HepG2 (cell line): ENCODE measurements at regions not wholly inside any gene's neighbourhood (a gene's known extent, or its start where the extent isn't known, plus 50 kb on each side); places are given as distances from the start of the nearest gene placed in this dataset.

Experiments used
- ATAC-seq: fragments of 200-7000 bp; cut with Tn5 transposase; 3 replicates; pipeline ENCODE4 v1.9.1; 2020; ENCODE audit warnings: mild to moderate bottlenecking, moderate library complexity
- BruUV-seq: library from RNA; stranded (reverse); fragments of 400-500 nt; replicated peaks from 2 replicates; lab custom pipeline; 2021; lab: Mats Ljungman, UMichigan
- CTCF ChIA-PET: fragments of 300-600 bp; formaldehyde crosslinking; extraction: SDS; loops from one replicate; lab custom pipeline; 2021; ENCODE audit warnings: low total read pairs, inconsistent platforms, low intra/inter-chr PET ratio; lab: Yijun Ruan, JAX
- POLR2A ChIA-PET: fragments of 350-600 bp; sonication (Branson Sonifier 250); formaldehyde crosslinking; loops from one replicate; lab custom pipeline; 2020; ENCODE audit warnings: antibody characterized with exemption, inconsistent platforms; lab: Yijun Ruan, JAX
- DNase-seq: peaks from one replicate; pipeline ENCODE4 v3.0.0-alpha.2; 2015; ENCODE audit warnings: low spot score
- FAIRE-seq: peaks from 3 replicates; lab custom pipeline; 2011; peaks lifted over from hg19 to GRCh38; lab: Jason Lieb, UNC
- H2AFZ ChIP-seq: one replicate; pipeline ENCODE4 v1.6.1; 2011; ENCODE audit warnings: low read length, inconsistent platforms
- H3K27ac ChIP-seq: fragments of 300-600 bp; 3 replicates; pipeline ENCODE4 v1.8.0; 2011; ENCODE audit warnings: mixed run types, mild to moderate bottlenecking, mixed read lengths, low read length, inconsistent platforms; ENCODE audit not compliant: insufficient read depth; ENCODE audit errors: extremely low read length
- H3K27me3 ChIP-seq, 2 experiments: fragments of 200-600 bp in 1 of 2; 2 replicates in 1 of 2; 3 replicates in 1 of 2; pipeline versions ENCODE4 v1.6.0 to v1.8.0; 2011; ENCODE audit warnings: low read length in 2 of 2, mild to moderate bottlenecking in 2 of 2, moderate library complexity in 2 of 2, inconsistent platforms in 1 of 2; ENCODE audit not compliant: insufficient read depth in 2 of 2, control insufficient read depth in 1 of 2
- H3K36me3 ChIP-seq, 2 experiments: fragments of 200-600 bp in 1 of 2; replicated peaks in 1 of 2; 2 replicates in 1 of 2; 3 replicates in 1 of 2; pipeline versions ENCODE4 v1.5.1 to v1.8.0; 2011; ENCODE audit warnings: low read length in 2 of 2, inconsistent platforms in 1 of 2; ENCODE audit not compliant: insufficient read depth in 2 of 2, control insufficient read depth in 1 of 2
- H3K4me1 ChIP-seq: 2 replicates; pipeline ENCODE4 v1.5.1; 2012; ENCODE audit warnings: low read length, inconsistent platforms; ENCODE audit not compliant: insufficient read depth
- H3K4me2 ChIP-seq: 2 replicates; pipeline ENCODE4 v1.6.0; 2011; ENCODE audit warnings: low read depth, low read length, inconsistent platforms
- H3K4me3 ChIP-seq, 3 experiments: fragments of 200-600 bp in 1 of 3; sonication (generic), shearing (Covaris generic) in 1 of 3; replicated peaks in 1 of 3; 2 replicates each; pipeline ENCODE4 v1.5.1; 2011 to 2016; ENCODE audit warnings: low read length in 3 of 3, inconsistent platforms in 2 of 3, low read depth in 2 of 3, mild to moderate bottlenecking in 2 of 3, control low read depth in 1 of 3, mixed read lengths in 1 of 3; ENCODE audit not compliant: insufficient read depth in 1 of 3
- H3K79me2 ChIP-seq: one replicate; pipeline ENCODE4 v1.6.1; 2011; ENCODE audit warnings: low read length, inconsistent platforms; ENCODE audit not compliant: insufficient read depth
- H3K9ac ChIP-seq: 2 replicates; pipeline ENCODE4 v1.6.0; 2011; ENCODE audit warnings: mild to moderate bottlenecking, low read depth, low read length, inconsistent platforms; ENCODE audit not compliant: insufficient read depth
- H3K9me3 ChIP-seq: 2 replicates; pipeline ENCODE4 v1.5.1; 2012; ENCODE audit warnings: mild to moderate bottlenecking, low read length
- H4K20me1 ChIP-seq: 2 replicates; pipeline ENCODE4 v1.6.0; 2011; ENCODE audit warnings: inconsistent platforms, mild to moderate bottlenecking, low read length, moderate library complexity; ENCODE audit not compliant: insufficient read depth
- BORCS8-MEF2B ChIP-seq: sonication (generic); formaldehyde crosslinking; IDR thresholded peaks from 2 replicates; pipeline ENCODE4 v1.8.0; 2022; ENCODE audit warnings: mild to moderate bottlenecking, missing genetic modification reagents
- CHCHD3 ChIP-seq: sonication (generic); formaldehyde crosslinking; IDR thresholded peaks from 2 replicates; pipeline ENCODE4 v1.8.0; 2022; ENCODE audit warnings: mild to moderate bottlenecking, missing genetic modification reagents, moderate library complexity
- DNMT3B ChIP-seq: conservative IDR thresholded peaks from 2 replicates; pipeline ENCODE4 v1.6.1; 2016; ENCODE audit warnings: missing biosample characterization, control low read depth
- HHEX ChIP-seq: IDR thresholded peaks from 2 replicates; pipeline ENCODE4 v1.6.1; 2016; ENCODE audit warnings: control low read depth
- HMG20A ChIP-seq: IDR thresholded peaks from 2 replicates; pipeline ENCODE4 v1.6.1; 2016; ENCODE audit warnings: borderline replicate concordance
- PTBP1 ChIP-seq: fragments of 200-400 bp; formaldehyde crosslinking; IDR thresholded peaks from 2 replicates; pipeline ENCODE4 v1.6.1; 2018; ENCODE audit warnings: low read length, low read depth; ENCODE audit not compliant: poor library complexity, severe bottlenecking
- RFX5 ChIP-seq: IDR thresholded peaks from 2 replicates; pipeline ENCODE4 v1.6.1; 2011; ENCODE audit warnings: low read depth, low read length, improper control_type of control experiment
- SNAI1 ChIP-seq: sonication (generic); formaldehyde crosslinking; IDR thresholded peaks from 2 replicates; pipeline ENCODE4 v1.5.0; 2020; ENCODE audit warnings: mild to moderate bottlenecking, missing genetic modification reagents, borderline replicate concordance
- SRF ChIP-seq: IDR thresholded peaks from 2 replicates; pipeline ENCODE4 v1.6.1; 2011; ENCODE audit warnings: mild to moderate bottlenecking, low read depth, low read length, moderate library complexity
- TSC22D2 ChIP-seq: sonication (generic); formaldehyde crosslinking; IDR thresholded peaks from 2 replicates; pipeline ENCODE4 v1.5.1; 2020; ENCODE audit warnings: missing genetic modification reagents, mild to moderate bottlenecking, borderline replicate concordance
- ZFAT ChIP-seq: sonication (generic); formaldehyde crosslinking; conservative IDR thresholded peaks from 2 replicates; pipeline ENCODE4 v1.8.1; 2023; ENCODE audit warnings: missing genetic modification reagents, inconsistent platforms
- ZNF230 ChIP-seq: sonication (generic); formaldehyde crosslinking; IDR thresholded peaks from 2 replicates; pipeline ENCODE4 v1.4.0; 2020; ENCODE audit warnings: mild to moderate bottlenecking, missing genetic modification reagents
- ZNF234 ChIP-seq: sonication (generic); formaldehyde crosslinking; conservative IDR thresholded peaks from 2 replicates; pipeline ENCODE4 v1.5.1; 2020; ENCODE audit warnings: mild to moderate bottlenecking, missing genetic modification reagents
- ZNF530 ChIP-seq: sonication (generic); formaldehyde crosslinking; IDR thresholded peaks from 2 replicates; pipeline ENCODE4 v1.5.0; 2020; ENCODE audit warnings: low read depth, mild to moderate bottlenecking, missing genetic modification reagents
- ZNF83 ChIP-seq: sonication (generic); formaldehyde crosslinking; IDR thresholded peaks from 2 replicates; pipeline ENCODE4 v1.4.0; 2020; ENCODE audit warnings: missing genetic modification reagents, mild to moderate bottlenecking, borderline replicate concordance
- WGBS: methylation state at CpG from one replicate; pipeline ENCODE4 v1.1.6; 2017; ENCODE audit warnings: low lambda C conversion rate; 5-methylcytosine and 5-hydroxymethylcytosine counted together
- in situ Hi-C: cut with HindIII; loops from 2 replicates; pipeline ENCODE4 v1.10.0; 2017; ENCODE audit warnings: low pct_unique_long_range_greater_than_20kb; ENCODE audit not compliant: extremely low pct_ligation_motif_present
- intact Hi-C: fragments of 100-400 bp; cut with micrococcal nuclease; formaldehyde crosslinking; loops from one replicate; pipeline ENCODE4 v1.10.0; 2022; ENCODE audit not compliant: unreplicated experiment
- TF ChIP-seq, protein P1 (sequence below): sonication (generic); formaldehyde crosslinking; IDR thresholded peaks from 2 replicates; pipeline ENCODE4 v1.8.0; 2022; ENCODE audit warnings: missing genetic modification reagents, low read depth, mild to moderate bottlenecking, borderline replicate concordance
- TF ChIP-seq, protein P2 (sequence below): IDR thresholded peaks from 2 replicates; pipeline ENCODE4 v1.4.0; 2020; ENCODE audit warnings: mild to moderate bottlenecking, missing genetic modification reagents
- TF ChIP-seq, protein P3 (sequence below): sonication (generic); formaldehyde crosslinking; IDR thresholded peaks from 2 replicates; pipeline ENCODE4 v1.8.1; 2022; ENCODE audit warnings: mild to moderate bottlenecking, missing genetic modification reagents
- TF ChIP-seq, protein P4 (sequence below): sonication (generic); formaldehyde crosslinking; IDR thresholded peaks from 2 replicates; pipeline ENCODE4 v1.8.0; 2022; ENCODE audit warnings: mild to moderate bottlenecking, missing genetic modification reagents, moderate library complexity

DNA sequence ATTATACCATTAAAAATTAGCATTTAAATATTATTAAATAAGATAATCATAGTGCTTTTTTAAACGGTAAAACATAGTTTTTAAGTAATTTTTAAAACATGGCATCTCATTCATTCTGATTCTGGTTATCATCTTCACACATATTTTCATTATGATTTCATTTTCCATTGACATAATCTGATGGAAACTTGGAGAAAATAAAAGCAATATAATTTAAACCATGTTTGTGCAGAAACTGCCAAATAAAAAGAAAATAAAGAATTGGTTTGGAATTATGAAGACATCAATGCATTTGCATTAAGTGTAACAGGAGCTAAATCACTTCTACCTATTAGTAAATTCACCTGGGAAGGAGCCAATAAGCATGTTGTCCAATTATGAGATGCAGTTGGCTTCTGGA lies 490.1 kb upstream of the CD180 start:
- CTCF ChIA-PET = no interaction called here

DNA sequence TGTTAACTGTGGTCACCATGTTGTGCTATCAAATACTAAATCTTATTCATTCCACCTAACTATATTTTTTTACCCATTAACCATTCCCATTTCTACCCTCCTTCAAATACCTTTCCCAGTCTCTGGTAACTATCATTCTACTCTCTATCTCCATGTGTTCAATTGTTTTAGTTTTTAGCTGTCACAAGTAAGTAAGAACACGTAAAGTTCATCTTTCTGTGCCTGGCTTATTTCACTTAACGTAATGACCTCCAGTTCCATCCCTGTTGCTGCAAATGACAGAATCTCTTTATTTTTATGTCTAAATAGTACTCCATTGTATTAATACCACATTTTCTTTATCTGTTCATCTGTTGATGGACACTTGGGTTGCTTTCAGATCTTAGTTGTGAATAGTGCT lies 485.1 kb upstream of the CD180 start:
- H3K4me1 ChIP-seq = no peaks in the 10 kb centered on the region
- ChIA-PET POLR2A (no interaction called here), CTCF (no interaction called here)
- H3K27me3 ChIP-seq = no peaks in the 10 kb centered on the region
- H3K4me2 ChIP-seq = no peak overlapping the region
- H3K4me3 ChIP-seq = no peak overlapping the region
- H4K20me1 ChIP-seq = no peaks in the 10 kb centered on the region
- no peak overlapping the region for H3K9ac ChIP-seq
- in situ Hi-C loops (no loop called here), intact Hi-C loops (no loop called here)
- no peaks in the 10 kb centered on the region for H3K79me2 ChIP-seq
- BruUV-seq = no TSS peak
- ATAC-seq = no peak
- H3K27ac ChIP-seq = no peak overlapping the region
- no peak overlapping the region for H2AFZ ChIP-seq
- no peak for DNase-seq
- no peaks in the 10 kb centered on the region for H3K36me3 ChIP-seq
- WGBS = 48% methylated on average over 2 of the region's 2 CpGs
- no peak for FAIRE-seq
- H3K9me3 ChIP-seq = no peaks in the 10 kb centered on the region
- TF ChIP-seq, protein P1, sequence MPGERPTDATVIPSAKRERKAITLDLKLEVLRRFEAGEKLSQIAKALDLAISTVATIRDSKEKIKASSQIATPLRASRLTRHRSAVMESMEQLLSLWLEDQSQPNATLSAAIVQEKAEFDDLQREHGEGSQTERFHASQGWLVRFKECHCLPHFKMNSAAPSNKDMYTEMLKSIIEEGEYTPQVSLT = no peak
- no peak for TF ChIP-seq PTBP1
- TF ChIP-seq, protein P2, sequence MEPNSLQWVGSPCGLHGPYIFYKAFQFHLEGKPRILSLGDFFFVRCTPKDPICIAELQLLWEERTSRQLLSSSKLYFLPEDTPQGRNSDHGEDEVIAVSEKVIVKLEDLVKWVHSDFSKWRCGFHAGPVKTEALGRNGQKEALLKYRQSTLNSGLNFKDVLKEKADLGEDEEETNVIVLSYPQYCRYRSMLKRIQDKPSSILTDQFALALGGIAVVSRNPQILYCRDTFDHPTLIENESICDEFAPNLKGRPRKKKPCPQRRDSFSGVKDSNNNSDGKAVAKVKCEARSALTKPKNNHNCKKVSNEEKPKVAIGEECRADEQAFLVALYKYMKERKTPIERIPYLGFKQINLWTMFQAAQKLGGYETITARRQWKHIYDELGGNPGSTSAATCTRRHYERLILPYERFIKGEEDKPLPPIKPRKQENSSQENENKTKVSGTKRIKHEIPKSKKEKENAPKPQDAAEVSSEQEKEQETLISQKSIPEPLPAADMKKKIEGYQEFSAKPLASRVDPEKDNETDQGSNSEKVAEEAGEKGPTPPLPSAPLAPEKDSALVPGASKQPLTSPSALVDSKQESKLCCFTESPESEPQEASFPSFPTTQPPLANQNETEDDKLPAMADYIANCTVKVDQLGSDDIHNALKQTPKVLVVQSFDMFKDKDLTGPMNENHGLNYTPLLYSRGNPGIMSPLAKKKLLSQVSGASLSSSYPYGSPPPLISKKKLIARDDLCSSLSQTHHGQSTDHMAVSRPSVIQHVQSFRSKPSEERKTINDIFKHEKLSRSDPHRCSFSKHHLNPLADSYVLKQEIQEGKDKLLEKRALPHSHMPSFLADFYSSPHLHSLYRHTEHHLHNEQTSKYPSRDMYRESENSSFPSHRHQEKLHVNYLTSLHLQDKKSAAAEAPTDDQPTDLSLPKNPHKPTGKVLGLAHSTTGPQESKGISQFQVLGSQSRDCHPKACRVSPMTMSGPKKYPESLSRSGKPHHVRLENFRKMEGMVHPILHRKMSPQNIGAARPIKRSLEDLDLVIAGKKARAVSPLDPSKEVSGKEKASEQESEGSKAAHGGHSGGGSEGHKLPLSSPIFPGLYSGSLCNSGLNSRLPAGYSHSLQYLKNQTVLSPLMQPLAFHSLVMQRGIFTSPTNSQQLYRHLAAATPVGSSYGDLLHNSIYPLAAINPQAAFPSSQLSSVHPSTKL (CRISPR knock-in tag) = no peak
- TF ChIP-seq RFX5 = no peak
- no peak for TF ChIP-seq DNMT3B (CRISPR knock-in tag)
- no peak for TF ChIP-seq ZNF530 (CRISPR knock-in tag)
- no peak for TF ChIP-seq ZNF83 (CRISPR knock-in tag)
- no peak for TF ChIP-seq ZFAT (CRISPR knock-in tag)
- no peak for TF ChIP-seq SNAI1 (CRISPR knock-in tag)
- TF ChIP-seq, protein P3, sequence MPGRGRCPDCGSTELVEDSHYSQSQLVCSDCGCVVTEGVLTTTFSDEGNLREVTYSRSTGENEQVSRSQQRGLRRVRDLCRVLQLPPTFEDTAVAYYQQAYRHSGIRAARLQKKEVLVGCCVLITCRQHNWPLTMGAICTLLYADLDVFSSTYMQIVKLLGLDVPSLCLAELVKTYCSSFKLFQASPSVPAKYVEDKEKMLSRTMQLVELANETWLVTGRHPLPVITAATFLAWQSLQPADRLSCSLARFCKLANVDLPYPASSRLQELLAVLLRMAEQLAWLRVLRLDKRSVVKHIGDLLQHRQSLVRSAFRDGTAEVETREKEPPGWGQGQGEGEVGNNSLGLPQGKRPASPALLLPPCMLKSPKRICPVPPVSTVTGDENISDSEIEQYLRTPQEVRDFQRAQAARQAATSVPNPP = no peak

More for the DNA sequence above, 490.1 kb upstream of the CD180 start:
- Histone ChIP-seq H2AFZ (no peak overlapping the region), H3K4me3 (no peak overlapping the region), H3K36me3 (no peaks in the 10 kb centered on the region), H3K9ac (no peak overlapping the region), H4K20me1 (no peaks in the 10 kb centered on the region), H3K4me2 (no peak overlapping the region), H3K27me3 (no peaks in the 10 kb centered on the region), H3K9me3 (no peaks in the 10 kb centered on the region), H3K4me1 (no peaks in the 10 kb centered on the region), H3K27ac (no peak overlapping the region), H3K79me2 (no peaks in the 10 kb centered on the region)
- no peak for ATAC-seq
- in situ Hi-C loops = no loop called here
- no TSS peak for BruUV-seq
- FAIRE-seq = no peak
- no peak for TF ChIP-seq ZNF230 (CRISPR knock-in tag)
- TF ChIP-seq ZNF234 (CRISPR knock-in tag) = no peak
- no peak for TF ChIP-seq CHCHD3 (CRISPR knock-in tag)
- TF ChIP-seq, protein P4, sequence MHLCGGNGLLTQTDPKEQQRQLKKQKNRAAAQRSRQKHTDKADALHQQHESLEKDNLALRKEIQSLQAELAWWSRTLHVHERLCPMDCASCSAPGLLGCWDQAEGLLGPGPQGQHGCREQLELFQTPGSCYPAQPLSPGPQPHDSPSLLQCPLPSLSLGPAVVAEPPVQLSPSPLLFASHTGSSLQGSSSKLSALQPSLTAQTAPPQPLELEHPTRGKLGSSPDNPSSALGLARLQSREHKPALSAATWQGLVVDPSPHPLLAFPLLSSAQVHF = no peak
- no peak for TF ChIP-seq HMG20A
- TF ChIP-seq SRF = no peak
- TF ChIP-seq TSC22D2 = no peak
- TF ChIP-seq HHEX (CRISPR knock-in tag) = no peak
- TF ChIP-seq BORCS8-MEF2B (CRISPR knock-in tag) = no peak
- POLR2A ChIA-PET = no interaction called here
- no peak for DNase-seq
- WGBS = 0% methylated on average over 1 of the region's 1 CpG
- intact Hi-C loops = no loop called here
